NOMO-1 treated with DMSO at 0.1 percent for 48 hours (cell line): ENCODE measurements at regions not wholly inside any gene's neighbourhood (a gene's known extent, or its start where the extent isn't known, plus 50 kb on each side); places are given as distances from the start of the nearest gene placed in this dataset.

Experiments used
- DNase-seq: peaks from one replicate; lab custom pipeline; 2025; ENCODE audit not compliant: unreplicated experiment; lab: John Stamatoyannopoulos, UW

DNA sequence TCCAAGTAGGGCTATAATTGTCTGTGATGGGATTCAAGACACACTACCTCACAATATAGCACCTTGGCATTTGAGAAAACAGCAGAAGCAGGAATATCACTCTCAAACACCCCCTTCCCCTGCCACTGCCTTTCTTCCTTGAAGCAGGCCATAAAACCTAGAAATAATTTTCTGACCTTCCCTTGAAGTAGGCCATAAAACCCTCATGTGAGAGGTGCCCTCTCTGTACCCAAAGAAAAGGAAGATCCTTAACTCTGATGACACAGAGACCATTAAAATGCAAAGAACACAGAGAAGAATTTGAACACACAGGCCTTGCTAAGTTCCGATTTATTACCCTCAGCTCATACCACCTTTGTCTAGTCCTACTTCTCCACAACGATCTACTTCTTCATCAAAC is 631.7 kb upstream of the CADM1 start:
- DNase-seq = no peak

GRCh38 chr11:116134450-116134849 is 630.2 kb upstream of the CADM1 start:
- no peak for DNase-seq

DNA sequence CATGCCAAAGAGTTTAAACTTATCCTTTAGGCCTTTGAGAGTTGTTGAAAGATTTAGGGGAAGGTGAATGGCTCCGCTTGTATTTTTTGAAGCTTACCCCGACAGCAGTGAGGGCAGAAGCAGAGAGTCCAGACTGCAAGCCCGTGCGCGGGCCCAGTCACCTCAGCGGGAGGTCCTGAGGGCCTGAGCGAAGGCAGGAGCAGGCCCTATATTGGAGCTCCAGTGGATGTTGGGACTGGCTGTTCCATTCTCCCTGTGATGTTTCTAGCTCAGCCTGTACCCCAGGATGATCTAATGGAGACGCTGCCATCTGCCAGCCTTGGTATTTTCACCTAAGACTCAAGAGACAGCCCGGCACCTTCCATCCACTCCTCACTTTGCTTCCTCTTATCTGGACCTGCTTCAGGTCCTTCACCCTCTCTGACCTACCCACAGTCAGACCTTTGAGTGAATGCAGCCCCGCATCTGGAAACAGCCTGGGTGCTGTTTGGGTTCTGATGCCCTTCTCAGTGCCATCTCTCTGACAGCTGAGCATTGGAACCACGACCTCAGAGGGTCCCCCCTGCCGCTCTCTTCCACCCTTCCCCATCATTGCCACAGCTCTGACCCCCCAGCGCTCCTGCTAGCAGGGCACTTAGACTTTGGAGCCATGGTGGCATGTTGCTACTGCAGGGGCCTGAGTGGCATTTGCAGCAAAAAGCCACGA is 628.2 kb upstream of the CADM1 start:
- no peak for DNase-seq

DNA sequence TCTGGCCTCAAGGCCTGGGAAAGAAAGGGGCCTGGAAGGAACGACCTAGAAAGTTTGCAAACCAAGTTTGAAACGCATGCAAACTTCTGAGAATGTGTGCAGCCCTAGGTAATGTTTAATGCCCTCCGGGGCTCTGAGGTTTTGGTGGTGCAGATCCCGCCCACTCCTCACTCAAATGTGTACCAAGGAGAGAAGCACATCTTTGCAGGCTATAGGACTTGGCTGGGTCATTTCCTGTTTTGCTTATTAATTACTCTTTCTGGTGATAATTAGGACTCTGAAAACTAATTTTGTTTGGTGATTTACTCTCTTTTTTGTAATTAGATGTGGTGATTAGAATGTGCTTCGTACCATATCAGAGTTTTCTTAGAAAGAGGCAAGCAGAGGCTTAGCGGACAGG is 625.9 kb upstream of the CADM1 start:
- DNase-seq = no peak

GRCh38 chr11:116129456-116129855 is 625.2 kb upstream of the CADM1 start:
- no peak for DNase-seq

- DNase-seq = no peak
Observed at GRCh38 chr11:116126562-116126961, 622.3 kb upstream of the CADM1 start.

- no peak for DNase-seq
Observed at GRCh38 chr11:116124922-116125714, 620.9 kb upstream of the CADM1 start.

DNA sequence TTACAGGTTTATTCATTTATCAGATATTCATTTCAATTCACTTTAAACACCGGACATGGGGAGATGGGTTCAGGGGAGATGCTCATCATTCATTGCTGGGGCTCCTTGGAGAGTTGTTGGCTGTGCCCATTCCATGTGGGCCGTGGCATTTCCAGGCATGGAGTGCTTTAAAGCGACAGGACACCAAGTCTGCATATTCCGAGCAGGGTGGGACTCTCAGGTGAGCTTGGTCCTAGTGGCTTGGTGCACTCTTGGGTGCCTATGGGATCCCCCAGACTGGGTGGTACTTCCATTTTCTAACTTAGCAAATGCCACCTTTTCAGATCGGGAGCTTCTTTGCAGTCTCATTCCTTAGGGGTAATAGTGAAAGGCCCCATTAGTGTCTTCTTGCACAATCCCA is 619.5 kb upstream of the CADM1 start:
- DNase-seq = no peak

GRCh38 chr11:116122697-116123472 is 618.7 kb upstream of the CADM1 start:
- peak; percentile 6 for DNase-seq

- DNase-seq = no peak
Observed at GRCh38 chr11:116119158-116119557, 614.9 kb upstream of the CADM1 start.

DNA sequence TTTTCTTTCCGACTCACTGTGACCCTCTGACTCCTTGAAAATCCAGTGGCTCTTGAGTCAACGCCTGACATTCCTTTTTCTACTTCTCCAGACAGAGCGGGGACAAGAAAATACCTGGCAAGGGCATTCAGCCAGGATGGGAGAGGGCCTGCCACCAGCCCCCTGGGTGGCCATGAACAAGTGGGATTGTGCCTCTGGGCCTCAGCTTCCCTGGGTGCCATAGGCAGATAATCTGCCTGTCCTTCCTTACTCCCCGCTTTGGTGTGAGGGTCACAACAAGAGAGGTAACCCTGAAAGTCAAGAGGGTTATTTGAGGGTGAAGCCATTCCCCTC is 613.9 kb upstream of the CADM1 start:
- DNase-seq = no peak

GRCh38 chr11:116117331-116118137 is 613.3 kb upstream of the CADM1 start:
- no peak for DNase-seq

DNA sequence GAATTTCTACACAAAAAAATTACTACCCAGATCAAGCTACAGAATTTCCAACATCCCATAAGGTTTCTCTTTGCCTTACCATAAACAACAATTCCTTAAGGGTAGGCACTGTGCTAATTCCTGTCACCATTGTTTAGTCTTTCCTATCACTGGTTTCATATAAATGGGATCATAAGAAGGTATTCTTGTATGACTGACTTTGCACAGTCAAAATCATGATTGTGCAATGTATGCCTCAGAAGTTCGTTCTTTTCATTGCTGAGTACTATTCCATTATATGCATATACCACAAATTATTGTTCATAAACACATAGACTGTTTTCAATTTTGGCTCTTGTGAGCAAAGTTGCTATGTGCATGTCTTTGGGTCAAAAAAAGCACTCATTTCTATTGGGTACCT is 611.6 kb upstream of the CADM1 start:
- DNase-seq = no peak

GRCh38 chr11:116114198-116114651 is 610.0 kb upstream of the CADM1 start:
- no peak for DNase-seq

DNA sequence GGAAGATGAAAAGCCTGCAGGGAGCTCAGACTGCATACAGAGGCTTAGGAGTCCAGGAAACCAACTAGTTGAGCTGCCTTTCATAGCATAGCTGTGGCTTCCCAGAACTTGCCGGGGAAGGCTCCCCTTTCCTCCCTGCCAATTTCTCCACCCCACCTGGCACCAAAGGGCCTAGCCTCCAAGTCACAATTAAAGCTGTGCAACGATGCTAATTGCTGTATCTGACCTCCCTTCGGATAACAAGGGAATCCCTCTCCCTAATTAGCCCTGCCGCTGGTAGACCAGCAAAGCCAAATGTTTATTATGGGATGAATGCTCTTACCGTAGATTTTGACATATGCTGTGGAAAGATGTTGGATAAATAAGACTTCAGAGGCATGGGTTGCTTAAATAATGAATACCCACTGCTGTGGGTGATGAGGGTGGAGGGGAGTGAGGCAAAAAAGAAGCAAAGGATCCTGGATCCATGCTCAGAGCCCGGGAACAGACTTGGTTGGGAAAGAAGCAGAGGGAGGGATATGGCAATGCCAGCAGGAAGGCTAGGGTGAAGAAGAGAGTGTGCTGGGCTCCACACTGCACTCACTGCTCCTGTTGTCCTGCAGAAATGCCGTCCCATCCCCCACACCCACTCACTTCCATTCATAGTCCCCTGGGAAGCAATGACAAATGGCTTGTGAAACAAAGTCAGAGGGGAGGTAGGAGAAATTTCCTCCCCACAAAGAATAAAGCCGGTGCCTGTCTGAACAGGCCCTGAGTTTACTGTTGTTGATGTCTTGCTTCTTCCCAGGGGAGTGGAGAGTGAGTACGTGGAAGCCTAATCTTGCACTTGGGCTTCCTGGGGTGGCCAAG is 608.1 kb upstream of the CADM1 start:
- no peak for DNase-seq

- DNase-seq = no peak
Observed at GRCh38 chr11:116111546-116111945, 607.3 kb upstream of the CADM1 start.

DNA sequence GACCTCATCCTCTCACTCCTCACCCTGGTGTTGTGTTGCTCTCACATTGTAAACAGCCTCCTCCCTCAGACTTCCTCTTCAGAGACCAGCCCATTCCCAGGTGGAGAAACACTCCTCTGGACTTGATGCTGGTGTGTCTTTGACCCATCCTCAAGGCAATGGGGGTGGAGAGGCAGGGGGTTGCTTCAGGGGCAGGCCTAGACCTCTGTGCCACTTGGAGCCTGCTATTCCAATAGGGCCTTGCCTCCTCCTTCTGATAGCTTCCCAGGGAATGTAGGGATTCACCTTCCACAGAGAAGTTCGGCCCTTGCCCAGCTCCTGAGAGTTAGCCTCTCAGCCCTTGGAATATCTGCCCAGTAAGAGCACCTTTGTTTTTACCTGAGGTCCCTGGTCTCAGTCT is 606.6 kb upstream of the CADM1 start:
- no peak for DNase-seq

DNA sequence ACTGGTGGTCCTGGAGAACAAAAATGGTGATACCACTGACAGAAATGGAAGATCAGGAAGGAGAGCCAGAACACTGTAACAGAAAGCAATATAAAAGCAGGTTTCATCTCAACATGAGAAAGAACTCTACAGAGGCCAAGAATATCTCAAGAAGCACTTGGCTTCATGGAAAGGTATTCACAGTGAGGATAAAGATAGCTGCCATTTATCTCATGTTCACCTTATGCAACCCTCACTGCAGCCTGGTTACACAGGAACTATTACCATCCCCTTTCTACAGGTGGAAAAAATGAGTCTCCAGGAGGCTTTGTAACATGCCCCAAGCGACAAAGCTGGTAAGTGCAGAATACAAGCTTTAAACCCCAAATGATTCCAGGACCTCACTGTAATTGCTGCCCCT is 606.1 kb upstream of the CADM1 start:
- DNase-seq = no peak

GRCh38 chr11:116109228-116109627 is 605.0 kb upstream of the CADM1 start:
- no peak for DNase-seq

GRCh38 chr11:116108161-116108560 is 603.9 kb upstream of the CADM1 start:
- no peak for DNase-seq
